A549 (cell line): ENCODE measurements at regions not wholly inside any gene's neighbourhood (a gene's known extent, or its start where the extent isn't known, plus 50 kb on each side); places are given as distances from the start of the nearest gene placed in this dataset.

Source experiments
- ATAC-seq, 2 experiments: fragments of 200-7000 bp in 1 of 2; fragments of >200 bp in 1 of 2; cut with Nextera tagmentation in 1 of 2; cut with Tn5 transposase in 1 of 2; 3 replicates each; pipeline versions ENCODE4 v1.8.0 to v1.9.1; 2018 to 2020; ENCODE audit warnings: mild to moderate bottlenecking in 1 of 2, moderate library complexity in 1 of 2
- CTCF ChIA-PET: fragments of 300-600 bp; sonication (Branson Sonifier 250); formaldehyde crosslinking; extraction: SDS; loops from one replicate; lab custom pipeline; 2021; ENCODE audit warnings: antibody characterized with exemption, inconsistent platforms; lab: Yijun Ruan, JAX
- POLR2A ChIA-PET: fragments of 350-600 bp; formaldehyde crosslinking; extraction: SDS; loops from one replicate; lab custom pipeline; 2021; ENCODE audit warnings: antibody characterized with exemption, inconsistent platforms; lab: Yijun Ruan, JAX
- DNase-seq, 2 experiments: peaks; one replicate each; pipeline versions ENCODE4 v3.0.0 to v3.0.0-alpha.2; 2011 to 2016; ENCODE audit warnings: low read depth in 1 of 2, low spot score in 1 of 2
- FAIRE-seq: peaks from 2 replicates; lab custom pipeline; 2011; peaks lifted over from hg19 to GRCh38; lab: Jason Lieb, UNC
- H3K27ac ChIP-seq, 2 experiments: fragments of >200 bp; sonication (Bioruptor Twin); formaldehyde crosslinking; 3 replicates each; pipeline ENCODE4 v1.5.1; 2016 to 2017
- H3K4me1 ChIP-seq: fragments of >200 bp; sonication (Bioruptor Twin); formaldehyde crosslinking; 3 replicates; pipeline ENCODE4 v1.6.1; 2016
- H3K4me2 ChIP-seq: fragments of >200 bp; sonication (Bioruptor Twin); formaldehyde crosslinking; 3 replicates; pipeline ENCODE4 v1.6.1; 2016
- H3K4me3 ChIP-seq: fragments of >200 bp; sonication (Bioruptor Twin); formaldehyde crosslinking; 3 replicates; pipeline ENCODE4 v1.5.1; 2016
- H3K9me3 ChIP-seq: fragments of >200 bp; sonication (Bioruptor Twin); formaldehyde crosslinking; 3 replicates; pipeline ENCODE4 v1.6.1; 2016
- BHLHE40 ChIP-seq: IDR thresholded peaks from 2 replicates; pipeline ENCODE4 v1.6.1; 2012; ENCODE audit warnings: low read depth, low read length, inconsistent platforms
- CEBPB ChIP-seq, 2 experiments: fragments of >200 bp in 1 of 2; sonication (Bioruptor Twin) in 1 of 2; formaldehyde crosslinking in 1 of 2; IDR thresholded peaks; 2 replicates each; pipeline ENCODE4 v1.6.1; 2012 to 2016
- CHD4 ChIP-seq: fragments of 200-600 bp; sonication (generic); IDR thresholded peaks from 2 replicates; pipeline ENCODE4 v1.6.1; 2016; ENCODE audit warnings: antibody characterized with exemption, mild to moderate bottlenecking, borderline replicate concordance
- CTCF ChIP-seq: fragments of >200 bp; sonication (Bioruptor Twin); formaldehyde crosslinking; IDR thresholded peaks from 3 replicates; pipeline ENCODE4 v1.5.1; 2016
- EHF ChIP-seq: fragments of 250-450 bp; sonication (Bioruptor Pico); IDR thresholded peaks from 2 replicates; pipeline ENCODE4 v1.5.0; 2020; ENCODE audit warnings: mild to moderate bottlenecking
- EP300 ChIP-seq, 2 experiments: fragments of >200 bp; sonication (Bioruptor Twin); formaldehyde crosslinking; IDR thresholded peaks; 2 replicates in 1 of 2; 3 replicates in 1 of 2; pipeline ENCODE4 v1.6.1; 2016 to 2017
- FOSB ChIP-seq: fragments of 250-450 bp; sonication (Bioruptor Pico); IDR thresholded peaks from 2 replicates; pipeline ENCODE4 v1.5.0; 2020; ENCODE audit warnings: mild to moderate bottlenecking, moderate library complexity
- FOXS1 ChIP-seq: fragments of 250-450 bp; sonication (Bioruptor Pico); IDR thresholded peaks from 2 replicates; pipeline ENCODE4 v1.5.0; 2020; ENCODE audit warnings: mild to moderate bottlenecking, moderate library complexity
- GATA3 ChIP-seq: IDR thresholded peaks from 2 replicates; pipeline ENCODE4 v1.6.1; 2012; ENCODE audit warnings: borderline replicate concordance
- HES2 ChIP-seq: fragments of >200 bp; sonication (Bioruptor Twin); formaldehyde crosslinking; IDR thresholded peaks from 2 replicates; pipeline ENCODE4 v1.6.1; 2016
- HEYL ChIP-seq: fragments of 250-450 bp; sonication (Bioruptor Pico); IDR thresholded peaks from 2 replicates; pipeline ENCODE4 v1.8.0; 2021; ENCODE audit warnings: mild to moderate bottlenecking, moderate library complexity
- HMGXB4 ChIP-seq: fragments of 250-450 bp; sonication (Bioruptor Pico); IDR thresholded peaks from 2 replicates; pipeline ENCODE4 v1.5.0; 2021; ENCODE audit warnings: mild to moderate bottlenecking, moderate library complexity, borderline replicate concordance
- HOXB13 ChIP-seq: fragments of 250-450 bp; sonication (Bioruptor Pico); IDR thresholded peaks from 2 replicates; pipeline ENCODE4 v1.5.0; 2020; ENCODE audit warnings: low read depth, mild to moderate bottlenecking, moderate library complexity
- HOXB5 ChIP-seq: fragments of 250-450 bp; sonication (Bioruptor Pico); IDR thresholded peaks from 2 replicates; pipeline ENCODE4 v1.5.0; 2020; ENCODE audit warnings: mild to moderate bottlenecking, moderate library complexity
- JUN ChIP-seq, 2 experiments: fragments of >200 bp; sonication (Bioruptor Twin); formaldehyde crosslinking; IDR thresholded peaks; 2 replicates in 1 of 2; 3 replicates in 1 of 2; pipeline ENCODE4 v1.6.1; 2016 to 2017
- JUNB ChIP-seq: fragments of >200 bp; sonication (Bioruptor Twin); formaldehyde crosslinking; IDR thresholded peaks from 2 replicates; pipeline ENCODE4 v1.6.1; 2016
- KDM5A ChIP-seq: fragments of 200-600 bp; sonication (generic); IDR thresholded peaks from 2 replicates; pipeline ENCODE4 v1.6.1; 2016; ENCODE audit warnings: antibody characterized with exemption, mild to moderate bottlenecking
- NFE2L2 ChIP-seq: fragments of 150-350 bp; conservative IDR thresholded peaks from 2 replicates; pipeline ENCODE4 v1.6.1; 2014; ENCODE audit warnings: low read length
- NPAS2 ChIP-seq: fragments of 250-450 bp; sonication (Bioruptor Pico); IDR thresholded peaks from 2 replicates; pipeline ENCODE4 v1.8.0; 2022; ENCODE audit warnings: mild to moderate bottlenecking, moderate library complexity, borderline replicate concordance
- NR3C1 ChIP-seq: fragments of >200 bp; sonication (Bioruptor Twin); formaldehyde crosslinking; IDR thresholded peaks from 3 replicates; pipeline ENCODE4 v1.6.1; 2017
- POLR2A ChIP-seq: IDR thresholded peaks from 2 replicates; pipeline ENCODE4 v1.6.1; 2012; ENCODE audit warnings: mild to moderate bottlenecking, low read length
- TFCP2L1 ChIP-seq: fragments of 250-450 bp; sonication (Bioruptor Pico); IDR thresholded peaks from 2 replicates; pipeline ENCODE4 v1.5.0; 2021; ENCODE audit warnings: mild to moderate bottlenecking
- USF2 ChIP-seq: fragments of 450-650 bp; IDR thresholded peaks from 2 replicates; pipeline ENCODE4 v1.6.1; 2014; ENCODE audit warnings: antibody characterized with exemption
- ZC3H11A ChIP-seq: fragments of 450-650 bp; IDR thresholded peaks from 2 replicates; pipeline ENCODE4 v1.6.1; 2014; ENCODE audit warnings: antibody characterized with exemption, mild to moderate bottlenecking
- ZFP36 ChIP-seq: fragments of 450-650 bp; IDR thresholded peaks from 2 replicates; pipeline ENCODE4 v1.6.1; 2014; ENCODE audit warnings: borderline replicate concordance; ENCODE audit not compliant: partially characterized antibody
- ZSCAN20 ChIP-seq: fragments of 250-450 bp; sonication (Bioruptor Pico); IDR thresholded peaks from 2 replicates; pipeline ENCODE4 v1.8.0; 2022; ENCODE audit warnings: mild to moderate bottlenecking, moderate library complexity
- WGBS: methylation state at CpG from one replicate; pipeline ENCODE4 v1.1.6; 2017; ENCODE audit errors: missing lambda C conversion rate; 5-methylcytosine and 5-hydroxymethylcytosine counted together
- TF ChIP-seq, protein P1 (sequence below): fragments of 200-600 bp; sonication (generic); IDR thresholded peaks from 2 replicates; pipeline ENCODE4 v1.6.1; 2016; ENCODE audit warnings: antibody characterized with exemption, mild to moderate bottlenecking, moderate library complexity
- TF ChIP-seq, protein P2 (sequence below): fragments of 250-450 bp; sonication (Bioruptor Pico); IDR thresholded peaks from 2 replicates; pipeline ENCODE4 v1.5.0; 2020; ENCODE audit warnings: low read depth, mild to moderate bottlenecking, moderate library complexity

- H3K4me1 ChIP-seq = no peaks in the 10 kb centered on the region
- no peak for DNase-seq
- FAIRE-seq = no peak
- TF ChIP-seq FOSB (no peak), ZC3H11A (no peak), NR3C1 (no peak), EHF (CRISPR knock-in tag) (no peak), USF2 (no peak), EP300 (IDR thresholded peaks at IDR 0.05) (no peak), POLR2A (no peak), HOXB13 (CRISPR knock-in tag) (no peak), HEYL (CRISPR knock-in tag) (no peak), HMGXB4 (CRISPR knock-in tag) (no peak), ZSCAN20 (CRISPR knock-in tag) (no peak), JUN (IDR thresholded peaks at IDR 0.05) (no peak), NPAS2 (no peak), NFE2L2 (no peak), FOXS1 (CRISPR knock-in tag) (no peak), GATA3 (no peak), HOXB5 (no peak), CEBPB (IDR thresholded peaks at IDR 0.05) (no peak), ZFP36 (no peak), KDM5A (no peak)
- no peak overlapping the region for H3K4me2 ChIP-seq
- no peak overlapping the region for H3K27ac ChIP-seq
- H3K4me3 ChIP-seq = no peak overlapping the region
- no peak; a peak in 1 of 6 replicates for ATAC-seq
- H3K9me3 ChIP-seq = no peaks in the 10 kb centered on the region
- POLR2A ChIA-PET = no interaction called here
- CTCF ChIA-PET = no interaction called here
Observed at GRCh38 chr12:87383680-87384079, 645.5 kb downstream of the C12orf50 start.

DNA sequence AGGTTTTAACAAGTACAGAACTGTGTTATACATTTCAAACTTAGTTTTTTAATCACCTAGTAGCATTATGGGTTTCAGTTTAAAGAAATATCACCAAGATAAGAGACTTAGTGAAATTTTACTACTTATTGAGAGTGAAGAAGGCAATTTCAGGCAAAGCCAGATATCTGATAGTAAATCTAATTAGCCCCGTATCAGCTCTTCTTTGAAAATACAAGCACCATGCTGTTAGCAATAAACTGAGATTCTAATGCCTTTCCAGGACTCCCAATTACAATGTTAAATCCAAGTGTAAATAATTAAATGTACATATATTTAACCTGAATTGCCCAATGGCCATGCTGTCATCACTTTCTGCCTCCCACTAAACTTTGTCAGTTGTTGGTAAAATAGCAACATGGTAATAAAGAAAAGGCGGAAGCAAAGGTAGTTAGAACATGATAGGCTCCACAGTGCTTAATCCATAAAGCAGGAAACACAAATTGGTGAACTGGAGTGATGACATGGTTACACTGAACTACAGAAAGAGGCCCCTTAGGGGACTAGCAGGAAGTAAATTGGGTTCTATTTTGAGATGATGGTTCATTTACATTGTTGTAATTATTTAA lies 646.1 kb downstream of the C12orf50 start:
- ChIA-PET CTCF (no interaction called here), POLR2A (no interaction called here)
- Histone ChIP-seq H3K4me2 (no peak overlapping the region), H3K4me1 (no peaks in the 10 kb centered on the region), H3K27ac (no peak overlapping the region), H3K9me3 (no peaks in the 10 kb centered on the region), H3K4me3 (no peak overlapping the region)
- FAIRE-seq = no peak
- DNase-seq = no peak
- WGBS = 83% methylated on average over 2 of the region's 2 CpGs
- ATAC-seq = no peak
- no peak for TF ChIP-seq HES2
- TF ChIP-seq BHLHE40 = no peak
- no peak for TF ChIP-seq CTCF
- no peak for TF ChIP-seq NR3C1
- no peak for TF ChIP-seq JUNB
- TF ChIP-seq CHD4 = no peak
- no peak for TF ChIP-seq KDM5A
- no peak for TF ChIP-seq HMGXB4 (CRISPR knock-in tag)
- TF ChIP-seq, protein P1, sequence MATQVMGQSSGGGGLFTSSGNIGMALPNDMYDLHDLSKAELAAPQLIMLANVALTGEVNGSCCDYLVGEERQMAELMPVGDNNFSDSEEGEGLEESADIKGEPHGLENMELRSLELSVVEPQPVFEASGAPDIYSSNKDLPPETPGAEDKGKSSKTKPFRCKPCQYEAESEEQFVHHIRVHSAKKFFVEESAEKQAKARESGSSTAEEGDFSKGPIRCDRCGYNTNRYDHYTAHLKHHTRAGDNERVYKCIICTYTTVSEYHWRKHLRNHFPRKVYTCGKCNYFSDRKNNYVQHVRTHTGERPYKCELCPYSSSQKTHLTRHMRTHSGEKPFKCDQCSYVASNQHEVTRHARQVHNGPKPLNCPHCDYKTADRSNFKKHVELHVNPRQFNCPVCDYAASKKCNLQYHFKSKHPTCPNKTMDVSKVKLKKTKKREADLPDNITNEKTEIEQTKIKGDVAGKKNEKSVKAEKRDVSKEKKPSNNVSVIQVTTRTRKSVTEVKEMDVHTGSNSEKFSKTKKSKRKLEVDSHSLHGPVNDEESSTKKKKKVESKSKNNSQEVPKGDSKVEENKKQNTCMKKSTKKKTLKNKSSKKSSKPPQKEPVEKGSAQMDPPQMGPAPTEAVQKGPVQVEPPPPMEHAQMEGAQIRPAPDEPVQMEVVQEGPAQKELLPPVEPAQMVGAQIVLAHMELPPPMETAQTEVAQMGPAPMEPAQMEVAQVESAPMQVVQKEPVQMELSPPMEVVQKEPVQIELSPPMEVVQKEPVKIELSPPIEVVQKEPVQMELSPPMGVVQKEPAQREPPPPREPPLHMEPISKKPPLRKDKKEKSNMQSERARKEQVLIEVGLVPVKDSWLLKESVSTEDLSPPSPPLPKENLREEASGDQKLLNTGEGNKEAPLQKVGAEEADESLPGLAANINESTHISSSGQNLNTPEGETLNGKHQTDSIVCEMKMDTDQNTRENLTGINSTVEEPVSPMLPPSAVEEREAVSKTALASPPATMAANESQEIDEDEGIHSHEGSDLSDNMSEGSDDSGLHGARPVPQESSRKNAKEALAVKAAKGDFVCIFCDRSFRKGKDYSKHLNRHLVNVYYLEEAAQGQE = no peak
- TF ChIP-seq TFCP2L1 (CRISPR knock-in tag) = no peak
- TF ChIP-seq, protein P2, sequence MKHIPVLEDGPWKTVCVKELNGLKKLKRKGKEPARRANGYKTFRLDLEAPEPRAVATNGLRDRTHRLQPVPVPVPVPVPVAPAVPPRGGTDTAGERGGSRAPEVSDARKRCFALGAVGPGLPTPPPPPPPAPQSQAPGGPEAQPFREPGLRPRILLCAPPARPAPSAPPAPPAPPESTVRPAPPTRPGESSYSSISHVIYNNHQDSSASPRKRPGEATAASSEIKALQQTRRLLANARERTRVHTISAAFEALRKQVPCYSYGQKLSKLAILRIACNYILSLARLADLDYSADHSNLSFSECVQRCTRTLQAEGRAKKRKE (CRISPR knock-in tag) = no peak
